WTC11 (cell line): ENCODE measurements at regions not wholly inside any gene's neighbourhood (a gene's known extent, or its start where the extent isn't known, plus 50 kb on each side); places are given as distances from the start of the nearest gene placed in this dataset.

ENCODE experiments used
- ATAC-seq: fragments of 200-7000 bp; cut with Tn5 transposase; 2 replicates; pipeline ENCODE4 v1.10.0; 2021; ENCODE audit warnings: mild to moderate bottlenecking, moderate library complexity
- CTCF ChIA-PET: fragments of 300-600 bp; sonication (Branson Sonifier 250); formaldehyde crosslinking; loops from one replicate; lab custom pipeline; 2021; ENCODE audit warnings: antibody characterized with exemption; lab: Charles Lee
- POLR2A ChIA-PET: fragments of 350-600 bp; sonication (Branson Sonifier 250); formaldehyde crosslinking; loops from one replicate; lab custom pipeline; 2021; ENCODE audit warnings: antibody characterized with exemption; lab: Charles Lee
- DNase-seq: peaks from one replicate; pipeline ENCODE4 v3.0.0; 2021; ENCODE audit warnings: low spot score
- H3K27ac Mint-ChIP-seq: 2 replicates; pipeline ENCODE4 v1.8.0; 2021; ENCODE audit warnings: mixed read lengths
- H3K27me3 Mint-ChIP-seq: 2 replicates; pipeline ENCODE4 v1.8.0; 2021; ENCODE audit warnings: low read depth, mild to moderate bottlenecking, moderate library complexity, mixed read lengths
- H3K36me3 Mint-ChIP-seq: 2 replicates; pipeline ENCODE4 v1.8.0; 2021; ENCODE audit warnings: mixed read lengths
- H3K4me1 Mint-ChIP-seq: 2 replicates; pipeline ENCODE4 v1.8.0; 2022; ENCODE audit warnings: mixed read lengths
- H3K4me3 Mint-ChIP-seq: 2 replicates; pipeline ENCODE4 v1.8.0; 2021; ENCODE audit warnings: mild to moderate bottlenecking, moderate library complexity, mixed read lengths
- H3K9me3 Mint-ChIP-seq: 2 replicates; pipeline ENCODE4 v1.8.0; 2021; ENCODE audit warnings: mixed read lengths
- ARID4B ChIP-seq: sonication (generic); formaldehyde crosslinking; IDR thresholded peaks from 2 replicates; pipeline ENCODE4 v1.8.0; 2023; ENCODE audit warnings: missing genetic modification reagents, mild to moderate bottlenecking, borderline replicate concordance
- ATF1 ChIP-seq: sonication (generic); formaldehyde crosslinking; IDR thresholded peaks from 2 replicates; pipeline ENCODE4 v1.8.1; 2023; ENCODE audit warnings: mild to moderate bottlenecking, moderate library complexity, missing genetic modification reagents
- ELF4 ChIP-seq: sonication (generic); formaldehyde crosslinking; IDR thresholded peaks from 2 replicates; pipeline ENCODE4 v1.8.1; 2022; ENCODE audit warnings: low read depth, mild to moderate bottlenecking, moderate library complexity, missing genetic modification reagents
- EMX1 ChIP-seq: fragments of 250-450 bp; sonication (Bioruptor Pico); IDR thresholded peaks from 2 replicates; pipeline ENCODE4 v1.8.0; 2021; ENCODE audit warnings: mild to moderate bottlenecking
- ERG ChIP-seq: fragments of 250-450 bp; sonication (Bioruptor Pico); IDR thresholded peaks from 2 replicates; pipeline ENCODE4 v1.8.0; 2021; ENCODE audit warnings: mild to moderate bottlenecking
- GABPB1 ChIP-seq: sonication (generic); formaldehyde crosslinking; IDR thresholded peaks from 2 replicates; pipeline ENCODE4 v1.8.1; 2023; ENCODE audit warnings: mild to moderate bottlenecking, missing genetic modification reagents
- GTF2I ChIP-seq: fragments of 250-450 bp; sonication (Bioruptor Pico); conservative IDR thresholded peaks from 2 replicates; pipeline ENCODE4 v1.4.0; 2021; ENCODE audit warnings: mild to moderate bottlenecking
- JUN ChIP-seq: sonication (generic); formaldehyde crosslinking; IDR thresholded peaks from 2 replicates; pipeline ENCODE4 v1.8.0; 2023; ENCODE audit warnings: mild to moderate bottlenecking, missing genetic modification reagents
- KAT7 ChIP-seq: sonication (generic); formaldehyde crosslinking; IDR thresholded peaks from 2 replicates; pipeline ENCODE4 v1.8.1; 2023; ENCODE audit warnings: missing genetic modification reagents, mild to moderate bottlenecking, borderline replicate concordance
- NFATC4 ChIP-seq: fragments of 250-450 bp; sonication (Bioruptor Pico); IDR thresholded peaks from 2 replicates; pipeline ENCODE4 v1.9.0; 2021; ENCODE audit warnings: mild to moderate bottlenecking
- NFE2L1 ChIP-seq: sonication (generic); formaldehyde crosslinking; IDR thresholded peaks from 2 replicates; pipeline ENCODE4 v1.8.1; 2023; ENCODE audit warnings: missing genetic modification reagents
- TCF7 ChIP-seq: sonication (generic); formaldehyde crosslinking; IDR thresholded peaks from 2 replicates; pipeline ENCODE4 v1.8.0; 2022; ENCODE audit warnings: mild to moderate bottlenecking, low read depth, missing genetic modification reagents, moderate library complexity
- ZNF232 ChIP-seq: sonication (generic); formaldehyde crosslinking; IDR thresholded peaks from 2 replicates; pipeline ENCODE4 v1.8.0; 2022; ENCODE audit warnings: mild to moderate bottlenecking, missing genetic modification reagents
- ZNF396 ChIP-seq: fragments of 250-450 bp; sonication (Bioruptor Pico); IDR thresholded peaks from 2 replicates; pipeline ENCODE4 v1.8.0; 2021; ENCODE audit warnings: mild to moderate bottlenecking, moderate library complexity, borderline replicate concordance
- ZNF423 ChIP-seq: fragments of 250-450 bp; sonication (Bioruptor Pico); IDR thresholded peaks from 2 replicates; pipeline ENCODE4 v2.1.2; 2022; ENCODE audit warnings: mild to moderate bottlenecking, moderate library complexity
- ZNF671 ChIP-seq: fragments of 250-450 bp; sonication (Bioruptor Pico); IDR thresholded peaks from 2 replicates; pipeline ENCODE4 v1.8.0; 2021; ENCODE audit warnings: mild to moderate bottlenecking
- TF ChIP-seq, protein P1 (sequence below): sonication (generic); formaldehyde crosslinking; IDR thresholded peaks from 2 replicates; pipeline ENCODE4 v1.8.1; 2023; ENCODE audit warnings: mild to moderate bottlenecking, missing genetic modification reagents, moderate library complexity
- TF ChIP-seq, protein P2 (sequence below): sonication (generic); formaldehyde crosslinking; IDR thresholded peaks from 2 replicates; pipeline ENCODE4 v1.8.1; 2023; ENCODE audit warnings: mild to moderate bottlenecking, moderate library complexity, missing genetic modification reagents

DNA sequence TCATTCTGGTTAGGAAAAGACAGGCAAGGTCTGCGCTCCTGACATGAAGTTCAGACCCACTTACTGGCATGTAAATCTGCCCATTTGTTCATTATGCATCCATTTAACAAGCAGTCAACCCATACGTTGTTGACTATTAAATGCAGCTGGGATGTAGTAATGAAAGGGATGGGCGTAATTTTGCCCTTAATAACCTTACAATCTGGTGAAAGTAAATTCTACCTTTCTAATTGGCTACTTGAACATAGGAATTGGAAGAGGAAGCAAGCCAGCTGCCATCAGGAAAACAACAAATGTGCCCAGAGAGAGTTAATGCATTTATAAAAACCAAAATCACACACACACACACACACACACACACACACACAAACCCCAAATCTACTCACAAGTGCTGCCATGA is 170.2 kb upstream of the PITRM1 start (continued):
- TF ChIP-seq ARID4B (CRISPR knock-in tag): no peak
- no peak for TF ChIP-seq NFATC4 (CRISPR knock-in tag)
- no peak for TF ChIP-seq GABPB1 (CRISPR knock-in tag)
- TF ChIP-seq, all 79 proteins: peak for 0

GRCh38 chr10:3340127-3340730 is 167.6 kb upstream of the PITRM1 start:
- no peak overlapping the region for H3K27ac Mint-ChIP-seq
- no peaks in the 10 kb centered on the region for H3K27me3 Mint-ChIP-seq
- peaks cover 19% of the 10 kb centered on the region for H3K4me1 Mint-ChIP-seq
- DNase-seq (no peak), ATAC-seq (no peak)
- ChIA-PET CTCF (no interaction called here), POLR2A (no interaction called here)
- H3K9me3 Mint-ChIP-seq: no peaks in the 10 kb centered on the region
- no peaks in the 10 kb centered on the region for H3K36me3 Mint-ChIP-seq
- no peak overlapping the region for H3K4me3 Mint-ChIP-seq
- TF ChIP-seq, protein P1, sequence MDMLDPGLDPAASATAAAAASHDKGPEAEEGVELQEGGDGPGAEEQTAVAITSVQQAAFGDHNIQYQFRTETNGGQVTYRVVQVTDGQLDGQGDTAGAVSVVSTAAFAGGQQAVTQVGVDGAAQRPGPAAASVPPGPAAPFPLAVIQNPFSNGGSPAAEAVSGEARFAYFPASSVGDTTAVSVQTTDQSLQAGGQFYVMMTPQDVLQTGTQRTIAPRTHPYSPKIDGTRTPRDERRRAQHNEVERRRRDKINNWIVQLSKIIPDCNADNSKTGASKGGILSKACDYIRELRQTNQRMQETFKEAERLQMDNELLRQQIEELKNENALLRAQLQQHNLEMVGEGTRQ (CRISPR knock-in tag): no peak
- TF ChIP-seq, all 79 proteins: peak for 0

DNA sequence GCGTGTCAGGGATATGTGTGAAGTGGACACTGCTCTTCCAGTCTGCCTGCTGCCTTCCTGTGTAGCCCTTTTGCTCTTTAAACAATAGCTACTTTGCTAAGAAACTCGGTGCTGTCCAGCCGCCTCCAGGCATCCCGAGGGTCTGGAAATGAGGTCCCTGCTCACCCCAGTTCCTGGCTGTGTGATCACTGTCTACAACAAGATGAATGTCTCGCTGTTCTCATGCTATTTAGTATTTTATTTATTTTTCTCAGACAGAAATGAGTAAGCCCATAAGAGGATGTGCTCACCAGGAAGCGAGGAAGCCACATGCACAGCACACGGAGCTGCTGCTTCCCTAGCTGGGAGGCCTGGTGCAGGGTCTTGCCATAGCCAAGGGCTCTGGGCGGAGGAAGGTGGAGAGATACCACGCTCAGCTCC is 167.0 kb upstream of the PITRM1 start:
- Mint-ChIP-seq H3K4me3 (no peak overlapping the region), H3K9me3 (no peaks in the 10 kb centered on the region), H3K36me3 (no peaks in the 10 kb centered on the region), H3K27ac (no peak overlapping the region), H3K27me3 (no peaks in the 10 kb centered on the region), H3K4me1 (peaks cover 20% of the 10 kb centered on the region)
- ChIA-PET CTCF (no interaction called here), POLR2A (no interaction called here)
- TF ChIP-seq ZNF396 (CRISPR knock-in tag) (no peak), GTF2I (CRISPR knock-in tag) (no peak), TCF7 (CRISPR knock-in tag) (no peak), ATF1 (no peak), ZNF423 (no peak), ERG (CRISPR knock-in tag) (no peak), KAT7 (CRISPR knock-in tag) (no peak), ELF4 (no peak), ZNF671 (no peak), NFE2L1 (CRISPR knock-in tag) (no peak), JUN (CRISPR knock-in tag) (no peak), ZNF232 (no peak), EMX1 (CRISPR knock-in tag) (no peak)
- TF ChIP-seq, protein P2, sequence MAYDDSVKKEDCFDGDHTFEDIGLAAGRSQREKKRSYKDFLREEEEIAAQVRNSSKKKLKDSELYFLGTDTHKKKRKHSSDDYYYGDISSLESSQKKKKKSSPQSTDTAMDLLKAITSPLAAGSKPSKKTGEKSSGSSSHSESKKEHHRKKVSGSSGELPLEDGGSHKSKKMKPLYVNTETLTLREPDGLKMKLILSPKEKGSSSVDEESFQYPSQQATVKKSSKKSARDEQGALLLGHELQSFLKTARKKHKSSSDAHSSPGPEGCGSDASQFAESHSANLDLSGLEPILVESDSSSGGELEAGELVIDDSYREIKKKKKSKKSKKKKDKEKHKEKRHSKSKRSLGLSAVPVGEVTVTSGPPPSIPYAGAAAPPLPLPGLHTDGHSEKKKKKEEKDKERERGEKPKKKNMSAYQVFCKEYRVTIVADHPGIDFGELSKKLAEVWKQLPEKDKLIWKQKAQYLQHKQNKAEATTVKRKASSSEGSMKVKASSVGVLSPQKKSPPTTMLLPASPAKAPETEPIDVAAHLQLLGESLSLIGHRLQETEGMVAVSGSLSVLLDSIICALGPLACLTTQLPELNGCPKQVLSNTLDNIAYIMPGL: no peak
- ATAC-seq (no peak), DNase-seq (no peak)
